AG08395 (cell line): ENCODE measurements at regions not wholly inside any gene's neighbourhood (a gene's known extent, or its start where the extent isn't known, plus 50 kb on each side); places are given as distances from the start of the nearest gene placed in this dataset.
"Not testable (repeated sequence)": the region's sequence is repeated elsewhere in the genome, so short reads cannot be mapped to it uniquely, and the experiment has no call there.

Experiments used
- DNase-seq: peaks from one replicate; pipeline ENCODE4 v3.0.0; 2012; ENCODE audit warnings: mixed read lengths, low spot score

DNA sequence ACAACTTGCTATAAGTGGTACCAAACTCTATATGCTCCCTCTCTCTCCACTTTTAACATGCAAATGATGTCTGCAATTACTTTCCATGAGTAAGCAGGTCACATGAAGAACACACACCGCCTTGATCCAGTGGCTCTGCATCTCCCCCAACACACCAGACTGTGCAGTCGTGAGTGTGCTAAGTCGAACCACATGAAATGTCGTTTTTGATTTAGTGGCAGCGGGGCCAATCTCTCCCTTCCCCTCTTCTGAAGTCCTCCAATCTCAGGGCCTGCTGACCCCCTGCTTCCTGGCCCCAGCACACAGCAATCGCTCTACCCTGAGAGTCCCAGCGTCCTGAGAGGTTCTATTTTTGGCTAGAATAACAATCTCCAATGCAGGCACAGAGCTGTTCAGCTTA lies 312.5 kb downstream of the SHQ1 start:
- no peak for DNase-seq

DNA sequence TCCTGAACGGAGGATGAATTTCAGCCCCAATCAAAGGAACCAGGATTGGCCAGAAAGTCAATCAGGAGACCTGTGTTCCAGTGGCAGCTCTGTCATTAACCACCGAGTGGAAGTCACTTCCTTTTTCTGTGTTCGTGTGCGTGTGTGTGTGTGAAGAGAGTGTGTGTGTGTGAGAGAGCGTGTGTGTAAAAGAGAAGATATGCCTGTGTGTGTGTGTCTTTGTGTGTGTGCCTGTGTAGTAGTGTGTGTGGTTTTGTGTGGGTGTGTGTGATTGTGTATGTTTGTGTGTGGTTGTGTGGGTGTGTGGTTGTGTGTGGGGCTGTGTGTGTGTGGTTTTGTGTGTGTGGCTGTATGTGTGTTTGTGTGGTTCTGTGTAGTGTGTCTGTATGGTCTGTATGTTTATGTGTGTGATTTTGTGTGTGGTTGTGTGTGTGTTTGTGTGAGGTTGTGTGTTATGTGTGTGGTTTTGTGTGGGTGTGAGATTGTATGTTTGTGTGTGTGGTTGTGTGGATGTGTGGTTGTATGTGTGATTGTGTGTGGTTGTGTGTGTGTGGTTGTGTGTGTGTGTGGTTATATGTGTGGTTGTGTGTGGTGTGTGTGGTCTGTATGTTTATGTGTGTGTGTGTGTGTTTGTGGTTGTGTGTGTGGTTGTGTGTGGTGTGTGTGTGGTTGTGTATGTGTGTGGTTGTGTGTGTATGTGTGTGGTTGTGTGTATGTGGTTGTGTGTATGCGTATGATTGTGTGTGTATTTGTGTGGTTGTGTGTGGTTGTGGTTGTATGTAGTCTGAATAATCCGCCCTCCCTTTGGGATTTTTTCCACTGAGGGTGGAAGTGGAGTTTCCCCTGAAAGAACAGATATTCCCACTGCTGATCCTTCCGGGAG lies 314.4 kb downstream of the SHQ1 start:
- DNase-seq, result no peak

DNA sequence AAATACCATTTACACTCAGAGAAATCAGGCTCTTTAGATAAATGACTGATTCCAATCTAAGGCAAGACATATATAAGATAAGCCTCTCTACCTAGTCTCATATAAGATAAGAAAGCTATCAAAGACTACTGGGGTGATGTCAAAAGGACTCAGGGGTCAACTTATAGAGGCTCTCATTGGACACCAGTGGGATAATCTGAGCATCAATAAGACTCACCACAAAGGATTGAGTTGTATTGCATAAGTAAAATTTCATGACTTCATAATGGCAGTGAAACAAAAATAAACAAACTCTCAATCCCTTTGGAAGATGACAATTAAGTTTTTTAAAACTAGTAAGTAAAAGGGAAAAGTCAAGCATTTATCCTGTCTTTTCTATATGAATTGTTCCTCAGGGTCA lies 317.8 kb downstream of the SHQ1 start:
- no peak for DNase-seq

DNA sequence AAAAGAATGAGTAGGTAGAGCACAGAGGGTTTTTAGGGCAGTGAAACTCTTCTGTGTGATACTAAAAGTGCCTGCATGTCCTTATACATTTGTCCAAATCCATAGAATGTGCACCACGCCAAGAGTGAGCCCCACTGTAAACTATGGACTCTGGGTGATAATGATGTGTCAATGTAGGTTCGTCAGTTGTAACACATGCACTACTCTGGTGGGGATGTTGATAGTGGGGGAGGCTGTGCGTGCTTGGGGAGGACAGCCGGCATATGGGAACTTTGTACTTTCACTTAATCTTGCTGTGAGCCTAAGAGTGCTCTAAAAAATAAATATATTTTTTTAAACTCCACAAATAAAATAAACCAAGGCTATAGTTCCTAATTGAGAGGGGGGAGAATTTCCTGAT lies 319.2 kb downstream of the SHQ1 start:
- no peak for DNase-seq

DNA sequence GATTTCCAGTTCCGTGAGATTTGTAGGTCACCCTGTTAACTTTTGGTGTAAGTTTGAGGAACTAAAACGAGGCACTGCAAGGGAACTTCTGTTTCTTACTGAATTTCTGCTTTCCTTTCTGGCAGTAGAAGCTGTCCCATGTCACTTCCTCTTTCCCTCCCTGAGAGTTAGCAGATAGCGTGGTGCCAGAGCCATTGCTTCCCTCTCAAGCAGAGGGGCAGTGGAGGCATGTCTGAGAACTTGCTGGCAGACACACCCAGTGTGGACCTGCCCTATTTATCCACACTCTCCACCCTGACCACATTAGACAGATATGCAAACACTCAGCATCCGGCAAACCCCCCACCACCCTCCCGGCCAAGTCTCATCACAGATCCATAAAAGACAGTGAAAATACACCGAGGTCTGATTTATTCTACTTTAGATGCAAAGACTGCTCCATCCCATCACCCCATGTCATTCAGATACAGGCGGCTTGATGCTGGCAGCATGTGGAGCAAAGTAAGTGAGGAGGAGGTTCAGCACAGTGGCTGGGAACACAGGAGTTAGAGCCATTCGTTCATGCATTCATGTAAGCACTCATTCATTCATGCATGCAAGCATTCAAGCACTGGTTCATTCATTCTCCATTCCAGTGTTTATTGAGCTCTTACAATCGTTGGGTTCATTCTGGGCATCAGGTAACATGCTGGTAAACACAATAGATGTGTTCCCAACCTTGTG lies 324.7 kb downstream of the SHQ1 start:
- DNase-seq, result no peak

DNA sequence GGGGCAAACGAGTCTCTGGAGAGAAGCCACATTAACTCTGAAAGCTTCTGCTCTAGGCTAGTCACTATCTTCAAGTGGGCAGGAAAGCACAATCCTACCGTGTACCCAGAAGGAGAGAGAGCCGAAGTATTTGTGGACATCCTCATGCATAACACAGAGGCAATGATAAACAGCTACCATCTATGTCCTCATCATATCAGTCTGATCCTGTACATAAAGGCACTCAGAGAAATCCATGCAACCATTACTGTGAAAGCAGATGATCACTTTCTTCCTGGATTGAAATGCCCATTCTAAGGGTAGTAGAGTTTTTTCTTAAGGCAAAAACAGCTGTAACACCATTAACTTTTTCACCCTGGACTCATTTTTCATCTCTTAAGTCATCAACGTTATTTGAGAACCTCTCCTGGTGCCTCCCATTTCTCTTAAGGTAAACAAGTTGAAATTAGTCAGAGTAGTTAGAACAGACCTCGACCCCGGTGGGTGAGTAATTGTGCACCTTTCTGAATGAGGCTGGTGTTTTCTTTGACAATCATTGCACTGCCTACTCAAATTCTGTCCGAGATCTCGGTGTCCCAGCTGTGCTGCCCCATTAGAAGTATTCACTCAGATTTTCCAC lies 327.4 kb downstream of the SHQ1 start:
- DNase-seq, result no peak

DNA sequence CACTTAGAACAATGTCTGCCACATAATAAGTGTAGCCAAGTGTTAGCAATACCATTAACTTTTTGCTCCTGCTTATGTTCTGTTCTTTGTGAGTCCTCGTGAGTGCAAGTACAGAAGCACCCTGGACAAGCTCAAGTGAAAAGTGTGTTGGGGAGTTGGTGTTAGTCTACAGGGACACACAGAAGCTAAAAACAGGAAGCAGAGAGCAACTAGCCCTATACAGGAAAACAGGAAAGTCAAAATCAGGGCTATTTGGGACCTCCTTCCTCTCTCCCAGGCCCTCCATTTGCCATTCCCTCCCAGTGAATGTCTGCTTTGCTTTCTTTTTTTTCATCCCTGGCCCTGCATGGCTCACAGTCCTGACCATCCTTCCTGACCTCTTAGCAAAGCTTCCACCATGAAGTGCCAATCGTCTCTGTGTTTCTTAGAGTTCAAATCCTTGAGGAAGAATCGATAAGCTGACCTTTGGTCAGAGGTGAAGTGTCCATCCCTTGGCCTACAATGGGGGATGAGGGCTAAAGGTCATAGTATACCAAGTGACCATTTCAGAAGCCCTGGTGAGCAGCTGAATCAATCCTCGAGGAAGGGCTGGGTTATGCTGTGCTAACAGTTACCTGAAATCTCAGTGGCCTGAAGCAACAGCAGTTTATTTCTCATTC lies 328.2 kb downstream of the SHQ1 start:
- no peak for DNase-seq

DNA sequence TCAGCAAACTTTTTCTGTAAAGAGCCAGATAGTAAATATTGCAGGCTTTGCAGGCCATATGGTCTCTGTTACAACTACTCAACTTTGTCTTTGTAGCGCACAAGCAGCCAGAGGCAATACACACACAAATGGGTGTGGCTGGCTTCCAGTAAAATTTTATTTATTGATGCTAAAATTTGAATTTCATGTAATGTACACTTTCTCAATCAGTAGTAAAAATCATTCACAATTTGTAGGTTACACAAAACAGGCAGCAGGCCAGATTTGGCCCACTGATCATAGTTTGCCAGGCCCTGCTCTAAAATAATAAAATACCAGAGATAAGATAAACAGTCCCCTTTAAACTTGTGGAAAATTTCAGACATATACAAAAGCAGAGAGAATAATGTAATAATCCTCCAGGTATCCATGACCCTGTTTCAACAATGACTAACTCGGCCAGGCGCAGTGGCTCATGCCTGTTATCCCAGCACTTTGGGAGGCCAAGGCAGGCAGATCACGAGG lies 330.3 kb downstream of the SHQ1 start:
- DNase-seq, result no peak

DNA sequence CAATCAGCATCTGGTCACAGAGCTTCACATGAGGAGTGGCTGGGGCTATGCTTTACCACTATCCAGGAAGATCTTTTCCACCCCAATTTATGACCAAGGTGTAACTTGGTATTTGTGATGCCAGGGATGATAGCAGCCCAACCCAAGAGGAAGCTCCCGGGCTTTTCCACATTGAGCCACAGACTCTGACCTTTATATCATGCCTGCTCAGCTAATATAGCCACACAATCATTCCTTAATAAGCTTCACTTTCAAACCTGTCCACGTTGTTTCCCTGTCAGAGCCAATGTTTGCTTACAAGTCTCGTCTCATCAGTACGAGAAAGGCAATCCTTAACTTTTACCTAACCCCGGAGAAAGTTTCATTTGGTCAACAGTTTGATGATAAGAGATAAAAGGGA lies 330.9 kb downstream of the SHQ1 start:
- DNase-seq, result no peak

DNA sequence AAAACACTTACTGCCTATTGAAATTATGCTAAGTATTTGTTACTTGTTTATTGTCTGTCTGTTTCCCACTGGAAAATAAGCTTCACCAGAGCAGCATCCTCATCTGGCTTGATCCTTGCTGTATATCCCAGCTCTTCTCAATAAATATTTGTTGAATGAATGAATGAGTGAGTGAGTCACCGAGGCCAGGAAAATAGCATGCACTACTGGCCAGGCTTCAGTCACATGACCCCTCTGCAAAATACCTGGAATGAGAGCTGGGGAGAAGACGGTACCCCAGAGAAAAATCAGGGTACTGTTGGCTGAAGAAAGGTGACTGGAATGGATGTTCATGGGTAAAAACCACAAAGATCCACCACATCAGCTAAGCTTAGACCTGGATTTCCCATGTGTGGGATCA lies 331.9 kb downstream of the SHQ1 start:
- DNase-seq, result no peak

DNA sequence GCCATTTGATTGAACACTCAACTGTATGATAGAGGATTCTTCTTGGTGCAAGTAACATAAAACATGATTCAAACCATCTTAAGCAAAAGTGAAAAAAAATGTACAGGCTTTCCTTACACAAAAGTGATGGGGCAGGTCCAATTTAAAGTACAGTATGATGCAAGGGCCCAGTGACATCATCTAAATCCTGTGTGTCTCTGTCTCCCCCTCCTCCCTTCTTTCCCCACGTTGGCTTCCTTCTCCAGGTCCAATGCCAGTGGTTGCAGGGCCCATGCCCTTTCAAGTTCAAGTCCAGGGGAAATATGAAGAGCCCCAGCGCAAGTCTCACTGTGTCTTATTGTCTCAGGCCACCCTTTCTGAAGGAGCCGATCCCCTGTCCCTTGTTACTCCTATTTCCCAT lies 332.3 kb downstream of the SHQ1 start:
- DNase-seq, result no peak

DNA sequence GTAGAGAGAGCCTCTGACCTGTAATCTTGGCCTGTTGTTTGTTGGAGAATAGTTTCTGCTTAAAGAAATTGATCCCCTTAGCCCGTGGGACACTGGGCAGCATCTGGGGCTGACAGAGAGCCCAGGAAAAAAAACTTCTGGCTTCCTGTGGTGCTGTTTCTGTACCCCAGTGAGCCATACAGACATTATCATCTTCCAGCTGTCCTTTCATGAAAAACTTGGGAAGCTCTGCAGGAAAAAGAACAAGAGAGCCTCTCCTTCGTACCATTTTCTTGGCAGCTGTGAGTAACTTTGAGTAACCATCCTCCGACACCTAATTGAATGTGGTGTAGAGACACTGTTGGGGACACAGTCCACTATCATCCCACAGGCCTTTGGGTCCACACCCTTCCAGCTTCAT lies 333.0 kb downstream of the SHQ1 start:
- no peak for DNase-seq

DNA sequence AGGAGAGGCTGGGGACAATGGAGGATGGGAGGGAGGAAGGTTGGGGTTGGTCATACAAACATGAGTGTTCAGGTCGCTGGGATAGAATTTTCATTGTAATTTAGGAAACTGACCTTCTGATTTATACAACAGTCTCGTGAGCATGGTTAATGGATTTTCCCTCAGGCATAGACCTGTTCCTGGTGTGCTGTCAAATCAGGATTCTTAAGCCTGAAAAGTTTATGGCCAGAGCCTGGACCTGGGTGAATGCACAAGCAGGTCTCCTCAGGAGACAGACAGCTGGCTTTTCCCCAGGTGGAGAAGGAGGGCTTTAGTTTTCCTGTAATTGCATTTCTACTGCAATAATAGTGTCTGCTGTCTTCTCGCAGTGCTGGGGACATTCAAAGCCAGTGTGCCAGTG lies 338.0 kb downstream of the SHQ1 start:
- DNase-seq, result no peak

DNA sequence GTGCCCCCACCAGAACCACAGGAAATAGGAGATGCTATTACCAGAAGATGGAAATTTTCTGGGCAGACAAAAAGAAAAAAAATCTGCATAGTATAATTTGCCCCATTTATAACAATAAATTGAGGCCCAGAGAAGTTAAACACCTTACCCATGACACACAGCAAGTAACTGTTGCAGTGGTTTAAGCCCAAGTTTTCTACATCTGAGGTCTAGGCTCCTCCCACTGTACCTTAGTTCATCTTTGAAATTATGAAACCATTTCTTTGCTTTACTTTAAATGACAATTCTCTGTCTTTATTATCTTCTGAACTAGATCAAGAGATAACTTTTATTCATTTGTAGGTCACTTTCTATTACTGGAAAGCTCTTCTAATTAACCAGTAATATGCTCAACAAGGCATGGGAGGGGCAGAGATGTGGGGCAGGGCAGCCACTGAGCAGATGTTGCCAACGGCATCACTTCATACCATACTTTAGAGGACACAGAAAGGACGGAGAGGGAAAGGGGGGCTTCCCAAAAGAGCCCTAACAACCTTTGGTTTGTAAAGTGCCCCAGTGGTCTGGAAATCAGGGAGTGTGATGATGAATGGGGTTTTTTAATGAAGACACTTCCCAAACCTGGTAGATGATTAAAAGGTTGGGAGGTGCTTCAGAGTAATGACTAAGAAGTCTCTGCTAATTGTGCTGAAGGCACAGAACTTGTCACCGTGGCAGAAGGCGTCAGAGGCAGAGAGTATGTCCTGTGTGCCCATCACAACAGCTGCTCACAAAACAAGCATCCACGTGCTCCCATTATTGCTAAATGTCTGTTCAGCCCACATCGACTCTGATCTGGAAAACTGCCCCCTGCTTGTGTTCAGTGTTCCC lies 342.5 kb downstream of the SHQ1 start:
- DNase-seq, result no peak

DNA sequence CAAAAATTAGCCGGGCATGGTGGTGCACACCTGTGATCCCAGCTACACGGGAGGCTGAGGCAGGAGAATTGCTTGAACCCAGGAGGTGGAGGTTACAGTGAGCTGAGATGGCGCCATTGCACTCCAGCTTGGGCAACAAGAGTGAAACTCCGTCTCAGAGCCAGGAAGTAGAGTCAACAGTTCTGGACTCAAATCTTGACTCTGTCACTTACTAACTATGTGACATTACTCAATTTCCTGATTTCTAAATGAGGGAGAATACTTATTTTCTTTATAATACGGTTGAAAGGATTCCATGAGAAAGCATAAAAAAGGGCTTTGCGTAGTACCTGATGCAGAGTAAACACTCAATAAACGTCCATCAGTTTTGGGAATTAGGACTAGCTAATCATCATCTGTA lies 350.7 kb downstream of the SHQ1 start:
- not testable (repeated sequence) for DNase-seq

DNA sequence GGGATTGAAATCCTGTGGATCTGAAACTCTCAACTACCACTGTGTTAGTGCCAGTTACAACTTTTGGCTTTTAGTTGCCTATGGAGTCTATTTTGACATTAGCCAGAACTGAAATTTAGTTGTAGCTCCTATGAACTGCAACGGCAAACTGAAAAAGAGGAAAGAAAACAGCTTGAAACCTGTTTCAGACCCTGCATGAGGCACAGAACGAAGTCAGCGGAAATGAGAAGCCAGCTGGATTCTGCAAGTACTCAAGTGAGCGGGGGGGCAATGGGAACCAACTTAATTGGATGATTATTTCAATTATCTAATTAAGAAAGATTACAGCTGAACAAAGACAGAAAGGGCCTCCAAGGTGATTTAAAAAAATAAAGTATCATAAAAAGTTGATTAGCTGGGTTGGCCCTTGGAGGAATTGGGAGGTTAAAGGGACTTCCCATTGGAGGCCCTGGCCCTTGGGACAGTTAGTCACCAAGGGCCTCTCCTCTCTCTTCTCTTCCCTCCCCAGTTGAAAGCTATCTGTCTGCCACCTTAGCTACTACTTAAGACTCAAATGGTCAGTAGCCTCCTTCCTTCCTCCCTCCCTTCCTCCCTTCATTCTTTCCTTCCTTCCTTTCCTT lies 352.1 kb downstream of the SHQ1 start:
- DNase-seq, result no peak

DNA sequence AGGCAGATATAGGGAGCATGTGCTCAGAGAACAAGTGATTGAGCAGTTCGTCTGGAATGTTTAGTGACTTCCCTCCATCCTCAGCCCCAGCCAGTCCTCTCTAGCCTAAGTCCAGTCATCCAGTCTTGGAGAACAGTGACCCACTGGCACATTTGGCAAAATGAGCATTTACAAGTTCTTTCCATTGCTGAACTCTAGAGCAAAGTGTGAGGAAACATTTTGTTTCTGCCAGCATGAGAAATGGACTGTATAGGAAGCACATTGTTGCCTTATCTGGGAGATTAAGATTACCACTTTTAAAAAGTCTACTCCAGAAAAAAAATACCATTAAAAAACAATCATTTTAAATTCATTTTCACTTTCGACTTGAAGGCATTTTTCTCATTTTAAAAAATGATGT lies 353.6 kb downstream of the SHQ1 start:
- DNase-seq, result peak; percentile 39

DNA sequence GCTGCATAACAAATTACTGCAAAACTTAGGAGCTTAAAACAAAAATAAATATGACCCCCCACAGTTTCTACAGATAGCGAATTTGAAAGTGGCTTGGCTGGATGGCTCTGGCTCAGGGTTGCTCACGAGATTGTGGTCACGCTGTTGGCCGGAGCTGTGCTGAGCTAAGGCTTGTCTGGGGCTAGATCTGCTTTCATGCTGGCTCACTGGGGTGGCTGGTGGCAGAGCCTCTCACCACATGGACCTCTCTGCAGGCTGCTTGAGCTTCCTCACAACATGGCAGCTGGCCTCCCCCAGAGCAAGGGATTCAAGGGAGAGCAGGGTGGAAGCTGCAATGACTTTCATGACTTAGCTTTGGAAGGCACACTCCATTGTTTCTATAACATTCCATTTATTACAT lies 354.1 kb downstream of the SHQ1 start:
- DNase-seq, result no peak

DNA sequence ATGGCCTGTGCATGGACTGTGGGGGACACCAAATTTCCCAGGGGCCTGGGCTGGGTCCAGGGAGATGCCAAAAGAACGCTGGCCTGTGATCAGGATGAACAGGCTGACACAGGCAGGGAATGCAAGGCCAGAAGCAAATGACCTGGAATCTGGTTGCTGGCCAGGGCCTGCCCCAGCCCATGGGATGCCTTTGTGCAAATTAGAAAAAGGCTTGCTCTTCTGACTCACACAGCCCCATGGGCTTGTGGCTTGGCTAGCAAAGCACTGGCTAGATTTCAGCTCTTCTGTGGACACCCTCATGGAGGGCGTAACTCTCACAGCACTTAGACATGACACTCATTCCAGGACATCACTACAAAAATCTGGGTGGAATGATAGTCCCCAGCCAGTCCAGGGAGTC lies 356.0 kb downstream of the SHQ1 start:
- peak; percentile 96 for DNase-seq

DNA sequence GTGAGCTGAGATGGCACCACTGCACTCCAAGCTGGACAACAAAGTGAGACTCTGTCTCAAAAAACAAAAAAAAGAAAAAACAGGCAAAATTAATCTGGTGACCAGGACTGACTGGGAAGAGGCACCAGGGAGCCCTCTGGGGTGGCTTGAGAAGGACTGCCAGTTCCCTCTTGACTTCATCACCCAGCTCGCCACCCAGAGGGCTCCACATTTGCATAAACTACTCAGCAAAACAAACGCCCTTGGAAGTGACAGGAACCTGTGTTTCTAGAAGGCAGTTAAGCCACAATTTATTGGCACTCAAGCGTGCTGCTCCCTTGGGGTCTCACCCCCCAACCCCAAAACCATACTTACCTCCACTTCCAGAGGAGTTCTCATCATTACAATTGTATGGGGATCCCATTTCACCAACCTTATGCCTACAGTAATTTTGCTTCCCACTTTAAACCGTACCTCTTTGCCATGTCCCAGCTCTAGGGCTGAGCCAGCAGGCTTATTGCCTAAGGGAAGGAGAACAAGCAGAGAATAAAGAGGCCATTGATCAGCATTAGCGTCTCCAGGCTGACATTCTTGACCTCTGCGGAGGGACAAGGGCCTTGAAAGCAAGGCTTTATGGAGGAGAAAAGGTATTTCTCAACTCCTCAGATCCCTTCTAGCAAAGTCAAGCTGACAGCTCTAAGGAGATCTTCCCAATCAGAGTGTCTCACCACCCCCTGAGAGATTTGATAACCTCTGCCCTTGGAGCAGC lies 357.4 kb downstream of the SHQ1 start:
- DNase-seq, result no peak
